K562 (cell line): ENCODE measurements at regions not wholly inside any gene's neighbourhood (a gene's known extent, or its start where the extent isn't known, plus 50 kb on each side); places are given as distances from the start of the nearest gene placed in this dataset.

ENCODE experiments used
- ATAC-seq: fragments of 200-7000 bp; cut with Tn5 transposase; 3 replicates; pipeline ENCODE4 v1.9.1; 2020; ENCODE audit warnings: moderate library complexity
- BruUV-seq: library from RNA; stranded (reverse); fragments of 400-500 nt; replicated peaks from 2 replicates; lab custom pipeline; 2021; lab: Mats Ljungman, UMichigan
- CTCF ChIA-PET: fragments of 300-600 bp; formaldehyde crosslinking; extraction: SDS; loops from one replicate; lab custom pipeline; 2021; ENCODE audit warnings: low intra/inter-chr PET ratio; lab: Yijun Ruan, JAX
- POLR2A ChIA-PET: fragments of 300-600, 350-650 bp; sonication (Branson Sonifier 250); formaldehyde crosslinking; extraction: SDS; loops from one replicate; lab custom pipeline; 2021; ENCODE audit warnings: antibody characterized with exemption, inconsistent platforms; lab: Yijun Ruan, JAX
- DNase-seq, 4 experiments: peaks; one replicate each; pipeline versions ENCODE4 v3.0.0 to v3.0.0-alpha.2; 2011 to 2018; ENCODE audit warnings: low spot score in 3 of 4, mixed read lengths in 3 of 4; ENCODE audit errors: extremely low read depth in 1 of 4
- FAIRE-seq: peaks from 2 replicates; lab custom pipeline; 2011; peaks lifted over from hg19 to GRCh38; lab: Jason Lieb, UNC
- H2AFZ ChIP-seq: 2 replicates; pipeline ENCODE4 v1.6.0; 2011; ENCODE audit warnings: low read depth, low read length, control low read depth, inconsistent platforms
- H3K27ac ChIP-seq: fragments of 200-600 bp; 3 replicates; pipeline ENCODE4 v1.8.0; 2011; ENCODE audit warnings: low read depth, mild to moderate bottlenecking, control low read depth, inconsistent platforms, low read length, moderate library complexity, mixed read lengths; ENCODE audit errors: extremely low read depth
- H3K27me3 ChIP-seq, 2 experiments: fragments of 300-600 bp in 1 of 2; 2 replicates in 1 of 2; 3 replicates in 1 of 2; pipeline versions ENCODE4 v1.6.0 to v1.8.0; 2011; ENCODE audit warnings: inconsistent platforms in 2 of 2, low read length in 2 of 2, mild to moderate bottlenecking in 1 of 2, mixed read lengths in 1 of 2, moderate library complexity in 1 of 2; ENCODE audit not compliant: control insufficient read depth in 2 of 2, insufficient read depth in 2 of 2
- H3K36me3 ChIP-seq: fragments of 300-600 bp; 3 replicates; pipeline ENCODE4 v1.8.0; 2011; ENCODE audit warnings: mild to moderate bottlenecking, low read length, inconsistent platforms; ENCODE audit not compliant: control insufficient read depth, insufficient read depth
- H3K4me1 ChIP-seq, 2 experiments: fragments of 200-600 bp in 1 of 2; replicated peaks in 1 of 2; 2 replicates in 1 of 2; 3 replicates in 1 of 2; pipeline versions ENCODE4 v1.5.1 to v1.8.0; 2011; ENCODE audit warnings: inconsistent platforms in 2 of 2, low read length in 2 of 2, mild to moderate bottlenecking in 1 of 2, mixed read lengths in 1 of 2, moderate library complexity in 1 of 2; ENCODE audit not compliant: control insufficient read depth in 2 of 2, insufficient read depth in 2 of 2
- H3K4me2 ChIP-seq: 2 replicates; pipeline ENCODE4 v1.6.1; 2011; ENCODE audit warnings: low read length, control low read depth, inconsistent platforms, mixed read lengths; ENCODE audit not compliant: insufficient read depth
- H3K4me3 ChIP-seq: fragments of 200-600 bp; sonication (generic), shearing (Covaris generic); 2 replicates; pipeline ENCODE4 v1.5.1; 2016; ENCODE audit warnings: control low read depth, inconsistent platforms
- H3K79me2 ChIP-seq: fragments of 200-600 bp; 3 replicates; pipeline ENCODE4 v1.8.0; 2011; ENCODE audit warnings: low read length, inconsistent platforms; ENCODE audit not compliant: control insufficient read depth, insufficient read depth
- H3K9ac ChIP-seq, 2 experiments: 2 replicates each; pipeline versions ENCODE4 v1.6.0 to v1.6.1; 2011; ENCODE audit warnings: low read depth in 2 of 2, low read length in 2 of 2, control low read depth in 1 of 2, inconsistent platforms in 1 of 2, mild to moderate bottlenecking in 1 of 2, mixed read lengths in 1 of 2; ENCODE audit not compliant: insufficient read depth in 1 of 2
- H3K9me1 ChIP-seq: one replicate; pipeline ENCODE4 v1.6.0; 2011; ENCODE audit warnings: inconsistent platforms, mild to moderate bottlenecking, low read length, moderate library complexity; ENCODE audit not compliant: control insufficient read depth, insufficient read depth
- H3K9me3 ChIP-seq: replicated peaks from 2 replicates; pipeline ENCODE4 v1.5.1; 2011; ENCODE audit warnings: low read depth, low read length, inconsistent platforms; ENCODE audit not compliant: control insufficient read depth, insufficient read depth
- H4K20me1 ChIP-seq: replicated peaks from 2 replicates; pipeline ENCODE4 v1.6.1; 2011; ENCODE audit warnings: low read length, inconsistent platforms, mixed read lengths; ENCODE audit not compliant: control insufficient read depth, insufficient read depth
- C11orf30 ChIP-seq: fragments of 450-650 bp; IDR thresholded peaks from 2 replicates; pipeline ENCODE4 v1.6.1; 2016; ENCODE audit warnings: low read depth, mild to moderate bottlenecking
- HDAC6 ChIP-seq: IDR thresholded peaks from 2 replicates; pipeline ENCODE4 v1.6.1; 2012; ENCODE audit warnings: low read depth, mild to moderate bottlenecking, control low read depth, inconsistent platforms, low read length, moderate library complexity
- L3MBTL2 ChIP-seq: fragments of 450-650 bp; IDR thresholded peaks from 2 replicates; pipeline ENCODE4 v1.6.1; 2016; ENCODE audit warnings: mild to moderate bottlenecking, moderate library complexity
- MAFF ChIP-seq: IDR thresholded peaks from 2 replicates; pipeline ENCODE4 v1.6.1; 2012; ENCODE audit warnings: low read length, improper control_type of control experiment
- MAFG ChIP-seq: fragments of 450-650 bp; conservative IDR thresholded peaks from 2 replicates; pipeline ENCODE4 v1.6.1; 2016; ENCODE audit warnings: missing genetic modification characterization, missing compliant biosample characterization
- MAFK ChIP-seq: IDR thresholded peaks from 2 replicates; pipeline ENCODE4 v1.6.1; 2011; ENCODE audit warnings: low read length, improper control_type of control experiment
- NFE2 ChIP-seq: IDR thresholded peaks from 2 replicates; pipeline ENCODE4 v1.6.1; 2014; ENCODE audit warnings: antibody characterized with exemption, low read depth
- NFE2L1 ChIP-seq: fragments of 450-650 bp; IDR thresholded peaks from 2 replicates; pipeline ENCODE4 v1.6.1; 2016; ENCODE audit warnings: missing genetic modification characterization, low read depth, mild to moderate bottlenecking, missing compliant biosample characterization, moderate library complexity, borderline replicate concordance
- RBM22 ChIP-seq: fragments of 200-400 bp; formaldehyde crosslinking; IDR thresholded peaks from 2 replicates; pipeline ENCODE4 v1.6.1; 2018; ENCODE audit warnings: low read length, low read depth; ENCODE audit not compliant: poor library complexity, severe bottlenecking
- YY1 ChIP-seq, 3 experiments: IDR thresholded peaks; 2 replicates each; pipeline ENCODE4 v1.6.1; 2011; ENCODE audit warnings: low read length in 2 of 3, mild to moderate bottlenecking in 2 of 3, moderate library complexity in 2 of 3, borderline replicate concordance in 1 of 3, control low read depth in 1 of 3, low read depth in 1 of 3; ENCODE audit not compliant: insufficient read depth in 3 of 3, insufficient replicate concordance in 2 of 3, control insufficient read depth in 1 of 3, insufficient read length in 1 of 3; ENCODE audit errors: extremely low read depth in 1 of 3
- ZFP36 ChIP-seq: fragments of 150-350 bp; IDR thresholded peaks from 2 replicates; pipeline ENCODE4 v1.6.1; 2018; ENCODE audit warnings: low read length, low read depth; ENCODE audit not compliant: partially characterized antibody
- ZKSCAN1 ChIP-seq: fragments of 150-350 bp; IDR thresholded peaks from 2 replicates; pipeline ENCODE4 v1.6.1; 2016; ENCODE audit warnings: low read depth, low read length
- ZNF316 ChIP-seq: fragments of 450-650 bp; IDR thresholded peaks from 2 replicates; pipeline ENCODE4 v1.6.1; 2016
- ZNF583 ChIP-seq: fragments of 250-450 bp; sonication (Bioruptor Pico); IDR thresholded peaks from 2 replicates; pipeline ENCODE4 v1.4.0; 2020
- ZNF780A ChIP-seq: fragments of 250-450 bp; sonication (Bioruptor Pico); IDR thresholded peaks from 2 replicates; pipeline ENCODE4 v1.5.0; 2021; ENCODE audit warnings: mild to moderate bottlenecking
- WGBS: fragments of 100-300 bp; shearing (Covaris generic); methylation state at CpG from one replicate; pipeline ENCODE4 v1.1.6; 2016; ENCODE audit warnings: low coverage, mixed read lengths; ENCODE audit not compliant: insufficient coverage; ENCODE audit errors: missing lambda C conversion rate; 5-methylcytosine and 5-hydroxymethylcytosine counted together
- in situ Hi-C: fragments of 300-500 bp; cut with MboI; formaldehyde crosslinking; loops from 4 replicates; pipeline ENCODE4 v1.15.0; 2018; ENCODE audit warnings: inconsistent platforms, mixed read lengths
- intact Hi-C: fragments of 100-400 bp; cut with micrococcal nuclease; formaldehyde crosslinking; loops from 2 replicates; pipeline ENCODE4 v1.14.2; 2022
- TF ChIP-seq, protein P1 (sequence below): fragments of 450-650 bp; IDR thresholded peaks from 2 replicates; pipeline ENCODE4 v1.6.1; 2017; ENCODE audit warnings: antibody characterized with exemption, mild to moderate bottlenecking
- TF ChIP-seq, protein P2 (sequence below), 2 experiments: IDR thresholded peaks; 2 replicates each; pipeline ENCODE4 v1.6.1; 2011; ENCODE audit warnings: borderline replicate concordance in 1 of 2, control low read depth in 1 of 2, low read depth in 1 of 2, low read length in 1 of 2, mild to moderate bottlenecking in 1 of 2, mixed read lengths in 1 of 2, moderate library complexity in 1 of 2; ENCODE audit not compliant: insufficient read depth in 1 of 2, insufficient read length in 1 of 2, poor library complexity in 1 of 2, severe bottlenecking in 1 of 2; ENCODE audit errors: extremely low read depth in 1 of 2

DNA sequence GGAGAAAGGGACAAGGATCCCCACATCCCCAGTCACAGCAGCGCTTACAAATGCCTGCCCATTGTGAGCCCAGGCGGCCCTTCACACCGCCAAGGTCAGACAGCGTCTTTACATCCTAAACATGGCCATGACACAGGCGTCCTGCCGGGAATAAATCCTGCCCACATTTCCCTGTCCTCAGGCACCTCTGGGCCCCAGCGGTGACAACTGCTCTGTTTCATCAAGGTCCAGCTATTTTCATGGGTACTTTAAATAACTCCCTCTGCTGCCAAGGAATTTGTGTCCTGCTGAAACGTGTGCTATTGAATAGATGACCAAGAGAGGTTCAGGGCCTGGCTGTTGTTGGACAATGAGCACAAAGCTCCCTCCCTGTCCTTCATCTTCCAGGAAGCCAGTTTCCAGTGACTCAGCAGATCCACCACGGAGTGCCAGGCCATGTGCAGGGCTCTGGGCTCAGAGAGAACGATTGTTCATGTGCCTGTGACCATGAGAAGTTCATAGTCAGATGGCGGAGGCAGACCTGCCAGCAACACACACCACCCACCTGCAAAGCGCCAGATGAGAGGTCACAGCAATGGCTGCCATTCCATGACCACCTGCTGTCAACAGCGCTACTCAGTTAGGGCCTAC, 195.8 kb downstream of the MATN1 start:
- TF ChIP-seq NFE2 (peak; percentile 84), L3MBTL2 (peak; percentile 27; the same call in 1 of the 2 replicates), HDAC6 (no peak), C11orf30 (peak; percentile 85), MAFG (peak; percentile 73), ZNF780A (CRISPR knock-in tag) (no peak), ZKSCAN1 (peak; percentile 82), MAFF (peak; percentile 60; the same call in 1 of the 2 replicates), NFE2L1 (tag) (0 out of 2 replicates have a peak, but pooled peaks have one; percentile 39), YY1 (IDR thresholded peaks at IDR 0.05; ENCODE audit: borderline replicate concordance in 1 of 3, control insufficient read depth in 1 of 3, extremely low read depth in 1 of 3, insufficient read depth in 3 of 3, insufficient read length in 1 of 3, insufficient replicate concordance in 2 of 3, low read depth in 1 of 3, low read length in 2 of 3) (peak in 1 of 3 experiments; percentile 56), RBM22 (no peak), MAFK (peak; percentile 58; the same call in 1 of the 2 replicates), ZFP36 (peak; percentile 62), ZNF316 (peak; percentile 74), ZNF583 (no peak)
- TF ChIP-seq, protein P1, sequence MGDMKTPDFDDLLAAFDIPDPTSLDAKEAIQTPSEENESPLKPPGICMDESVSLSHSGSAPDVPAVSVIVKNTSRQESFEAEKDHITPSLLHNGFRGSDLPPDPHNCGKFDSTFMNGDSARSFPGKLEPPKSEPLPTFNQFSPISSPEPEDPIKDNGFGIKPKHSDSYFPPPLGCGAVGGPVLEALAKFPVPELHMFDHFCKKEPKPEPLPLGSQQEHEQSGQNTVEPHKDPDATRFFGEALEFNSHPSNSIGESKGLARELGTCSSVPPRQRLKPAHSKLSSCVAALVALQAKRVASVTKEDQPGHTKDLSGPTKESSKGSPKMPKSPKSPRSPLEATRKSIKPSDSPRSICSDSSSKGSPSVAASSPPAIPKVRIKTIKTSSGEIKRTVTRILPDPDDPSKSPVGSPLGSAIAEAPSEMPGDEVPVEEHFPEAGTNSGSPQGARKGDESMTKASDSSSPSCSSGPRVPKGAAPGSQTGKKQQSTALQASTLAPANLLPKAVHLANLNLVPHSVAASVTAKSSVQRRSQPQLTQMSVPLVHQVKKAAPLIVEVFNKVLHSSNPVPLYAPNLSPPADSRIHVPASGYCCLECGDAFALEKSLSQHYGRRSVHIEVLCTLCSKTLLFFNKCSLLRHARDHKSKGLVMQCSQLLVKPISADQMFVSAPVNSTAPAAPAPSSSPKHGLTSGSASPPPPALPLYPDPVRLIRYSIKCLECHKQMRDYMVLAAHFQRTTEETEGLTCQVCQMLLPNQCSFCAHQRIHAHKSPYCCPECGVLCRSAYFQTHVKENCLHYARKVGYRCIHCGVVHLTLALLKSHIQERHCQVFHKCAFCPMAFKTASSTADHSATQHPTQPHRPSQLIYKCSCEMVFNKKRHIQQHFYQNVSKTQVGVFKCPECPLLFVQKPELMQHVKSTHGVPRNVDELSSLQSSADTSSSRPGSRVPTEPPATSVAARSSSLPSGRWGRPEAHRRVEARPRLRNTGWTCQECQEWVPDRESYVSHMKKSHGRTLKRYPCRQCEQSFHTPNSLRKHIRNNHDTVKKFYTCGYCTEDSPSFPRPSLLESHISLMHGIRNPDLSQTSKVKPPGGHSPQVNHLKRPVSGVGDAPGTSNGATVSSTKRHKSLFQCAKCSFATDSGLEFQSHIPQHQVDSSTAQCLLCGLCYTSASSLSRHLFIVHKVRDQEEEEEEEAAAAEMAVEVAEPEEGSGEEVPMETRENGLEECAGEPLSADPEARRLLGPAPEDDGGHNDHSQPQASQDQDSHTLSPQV = peak; percentile 65; the same call in 1 of the 2 replicates
- TF ChIP-seq, protein P2, sequence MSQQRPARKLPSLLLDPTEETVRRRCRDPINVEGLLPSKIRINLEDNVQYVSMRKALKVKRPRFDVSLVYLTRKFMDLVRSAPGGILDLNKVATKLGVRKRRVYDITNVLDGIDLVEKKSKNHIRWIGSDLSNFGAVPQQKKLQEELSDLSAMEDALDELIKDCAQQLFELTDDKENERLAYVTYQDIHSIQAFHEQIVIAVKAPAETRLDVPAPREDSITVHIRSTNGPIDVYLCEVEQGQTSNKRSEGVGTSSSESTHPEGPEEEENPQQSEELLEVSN (IDR thresholded peaks at IDR 0.05; ENCODE audit: borderline replicate concordance in 1 of 2, extremely low read depth in 1 of 2, insufficient read depth in 1 of 2, insufficient read length in 1 of 2, low read depth in 1 of 2, low read length in 1 of 2, poor library complexity in 1 of 2, severe bottlenecking in 1 of 2) = peak in 1 of 2 experiments; percentile 10
- 18% methylated on average over 13 of the region's 13 CpGs for WGBS
- Histone ChIP-seq H3K36me3 (no peaks in the 10 kb centered on the region), H3K9ac (peak overlapping the region in 1 of 2 experiments; percentile 65; a peak in 1 of 4 replicates), H2AFZ (peak overlapping the region; percentile 76), H4K20me1 (peaks cover 4% of the 10 kb centered on the region; the same call in 1 of the 2 replicates), H3K9me1 (no peaks in the 10 kb centered on the region), H3K27me3 (peaks cover 0 to 26% of the 10 kb centered on the region in 2 experiments; a peak in 2 of 5 replicates), H3K4me2 (peak overlapping the region; percentile 19; the same call in 1 of the 2 replicates), H3K27ac (no peak overlapping the region), H3K9me3 (no peaks in the 10 kb centered on the region), H3K79me2 (no peaks in the 10 kb centered on the region), H3K4me1 (peaks cover 0 to 6% of the 10 kb centered on the region in 2 experiments; a peak in 2 of 5 replicates), H3K4me3 (no peak overlapping the region)
- FAIRE-seq (peak; percentile 37), DNase-seq (peak in 1 of 4 experiments; percentile 18), ATAC-seq (peak; percentile 51)
- in situ Hi-C loops (no loop called here), intact Hi-C loops (no loop called here)
- CTCF ChIA-PET = no interaction called here
- no TSS peak for BruUV-seq
- POLR2A ChIA-PET = interaction anchor here (0.7 to 2.1 kb wide), 2 partner anchors 10 to 15 kb away, joined by 5 to 8 read pairs; no protein-coding TSS in a partner anchor
